Mammary epithelial cell (primary cell): ENCODE measurements at regions not wholly inside any gene's neighbourhood (a gene's known extent, or its start where the extent isn't known, plus 50 kb on each side); places are given as distances from the start of the nearest gene placed in this dataset.

ENCODE experiments used
- EZH2 ChIP-seq: IDR thresholded peaks from 2 replicates; pipeline ENCODE4 v1.6.1; 2012; ENCODE audit warnings: low read length, inconsistent platforms, borderline replicate concordance
- TF ChIP-seq, protein P1 (sequence below), 2 donors: IDR thresholded peaks in 1 of 2; conservative IDR thresholded peaks in 1 of 2; 2 replicates each; pipeline ENCODE4 v1.5.1; 2011 to 2012; ENCODE audit warnings: inconsistent platforms in 2 of 2, low read length in 2 of 2, mild to moderate bottlenecking in 2 of 2, control low read depth in 1 of 2, low read depth in 1 of 2; ENCODE audit not compliant: insufficient read depth in 1 of 2; ENCODE audit errors: extremely low read depth in 1 of 2

DNA sequence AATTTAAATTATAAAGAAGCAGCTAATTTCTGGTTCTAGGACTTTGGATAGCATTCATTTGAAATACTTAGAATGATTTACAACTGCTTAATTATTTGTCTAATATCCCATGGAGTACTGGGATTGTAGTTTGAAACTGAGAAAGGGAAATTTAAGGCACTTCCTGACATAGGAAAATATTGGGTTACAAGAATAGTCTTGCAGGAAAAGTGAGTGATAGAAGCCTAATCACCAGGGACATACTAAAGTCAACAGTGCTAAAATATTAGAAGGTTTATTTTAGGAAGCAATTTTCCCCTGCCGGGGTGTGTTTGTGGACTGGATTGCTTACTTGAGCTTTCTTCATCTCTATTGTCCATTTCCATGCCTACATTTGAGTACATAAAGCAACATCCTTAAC lies 661.6 kb downstream of the ADGRL2 start:
- TF ChIP-seq, protein P1, sequence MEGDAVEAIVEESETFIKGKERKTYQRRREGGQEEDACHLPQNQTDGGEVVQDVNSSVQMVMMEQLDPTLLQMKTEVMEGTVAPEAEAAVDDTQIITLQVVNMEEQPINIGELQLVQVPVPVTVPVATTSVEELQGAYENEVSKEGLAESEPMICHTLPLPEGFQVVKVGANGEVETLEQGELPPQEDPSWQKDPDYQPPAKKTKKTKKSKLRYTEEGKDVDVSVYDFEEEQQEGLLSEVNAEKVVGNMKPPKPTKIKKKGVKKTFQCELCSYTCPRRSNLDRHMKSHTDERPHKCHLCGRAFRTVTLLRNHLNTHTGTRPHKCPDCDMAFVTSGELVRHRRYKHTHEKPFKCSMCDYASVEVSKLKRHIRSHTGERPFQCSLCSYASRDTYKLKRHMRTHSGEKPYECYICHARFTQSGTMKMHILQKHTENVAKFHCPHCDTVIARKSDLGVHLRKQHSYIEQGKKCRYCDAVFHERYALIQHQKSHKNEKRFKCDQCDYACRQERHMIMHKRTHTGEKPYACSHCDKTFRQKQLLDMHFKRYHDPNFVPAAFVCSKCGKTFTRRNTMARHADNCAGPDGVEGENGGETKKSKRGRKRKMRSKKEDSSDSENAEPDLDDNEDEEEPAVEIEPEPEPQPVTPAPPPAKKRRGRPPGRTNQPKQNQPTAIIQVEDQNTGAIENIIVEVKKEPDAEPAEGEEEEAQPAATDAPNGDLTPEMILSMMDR (conservative IDR thresholded peaks at IDR 0.05 in 1 of 2, IDR thresholded peaks at IDR 0.05 in 1 of 2; ENCODE audit: extremely low read depth in 1 of 2, insufficient read depth in 1 of 2, low read depth in 1 of 2, low read length in 2 of 2): no peak
- no peak for TF ChIP-seq EZH2
